Right lobe of liver (tissue), 4 donors: ENCODE measurements at regions not wholly inside any gene's neighbourhood (a gene's known extent, or its start where the extent isn't known, plus 50 kb on each side); places are given as distances from the start of the nearest gene placed in this dataset.

ENCODE experiments used
- CTCF ChIP-seq, 4 donors: fragments of 200-600 bp in 3 of 4; fragments of 450-650 bp in 1 of 4; IDR thresholded peaks; one replicate each; pipeline versions ENCODE4 v1.5.1 to v1.8.0; 2016 to 2022; ENCODE audit warnings: antibody characterized with exemption in 4 of 4, mild to moderate bottlenecking in 2 of 4
- POLR2A ChIP-seq: fragments of 450-650 bp; IDR thresholded peaks from one replicate; pipeline ENCODE4 v1.6.1; 2017; ENCODE audit warnings: antibody characterized with exemption, mild to moderate bottlenecking
- donor health status: DM: no; HTN: no; CAD: no.
- donor health status: DM: no; HTN: no; CAD: no.
- donor health status: DM: no; HTN: yes; CAD: no.

- no peak for TF ChIP-seq CTCF (IDR thresholded peaks at IDR 0.05)
- no peak for TF ChIP-seq POLR2A
Observed at GRCh38 chr6:84897988-84898594, 133.7 kb upstream of the TBX18 start.
